SKM-1 treated with dmso at 0.1 percent for 144 hours (cell line): ENCODE measurements at regions not wholly inside any gene's neighbourhood (a gene's known extent, or its start where the extent isn't known, plus 50 kb on each side); places are given as distances from the start of the nearest gene placed in this dataset.

Experiments
- DNase-seq: peaks from one replicate; lab custom pipeline; 2025; ENCODE audit not compliant: unreplicated experiment; lab: John Stamatoyannopoulos, UW

DNA sequence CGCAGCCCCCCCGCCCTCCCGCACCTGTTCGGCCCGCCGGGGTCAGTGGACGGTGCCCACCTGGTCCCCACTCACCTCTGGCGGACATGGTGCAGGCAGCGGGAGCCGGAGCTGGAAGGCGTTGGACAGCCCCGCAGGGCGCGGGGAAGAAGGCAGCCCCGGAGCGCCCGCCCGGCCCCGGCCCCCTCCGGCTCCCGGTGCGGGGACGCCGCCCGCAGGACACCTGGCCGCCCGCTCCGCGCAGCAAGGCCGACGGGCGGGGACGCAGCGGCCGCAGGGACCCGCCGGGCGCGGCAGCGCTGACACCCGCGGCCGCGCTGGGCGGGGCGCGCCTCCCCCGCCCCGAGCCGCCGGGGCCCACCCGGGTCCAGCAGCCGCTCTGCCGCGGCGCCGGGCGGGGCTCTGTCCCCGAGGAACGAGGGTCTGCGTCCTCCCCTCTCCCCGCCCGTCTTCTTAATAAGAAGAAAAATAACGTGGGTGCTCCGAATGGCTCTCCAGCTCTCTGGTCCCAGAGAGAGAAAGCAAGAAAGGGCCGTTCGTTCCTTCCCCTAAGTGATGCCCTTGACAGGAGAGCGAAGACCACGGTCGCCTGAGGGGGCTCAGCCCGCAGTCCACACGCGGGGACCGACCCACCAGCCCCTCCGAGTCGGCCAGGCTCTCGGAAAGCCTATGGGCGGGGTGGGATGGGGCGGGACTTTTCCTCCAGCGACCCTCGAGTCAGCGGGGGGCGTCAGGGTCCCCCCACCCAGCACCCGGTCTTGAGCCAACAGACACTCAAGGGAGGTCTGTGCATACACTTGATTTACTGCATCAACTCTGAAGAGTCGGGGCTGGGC is 53.4 kb upstream of the FHIP2A start:
- no peak for DNase-seq

DNA sequence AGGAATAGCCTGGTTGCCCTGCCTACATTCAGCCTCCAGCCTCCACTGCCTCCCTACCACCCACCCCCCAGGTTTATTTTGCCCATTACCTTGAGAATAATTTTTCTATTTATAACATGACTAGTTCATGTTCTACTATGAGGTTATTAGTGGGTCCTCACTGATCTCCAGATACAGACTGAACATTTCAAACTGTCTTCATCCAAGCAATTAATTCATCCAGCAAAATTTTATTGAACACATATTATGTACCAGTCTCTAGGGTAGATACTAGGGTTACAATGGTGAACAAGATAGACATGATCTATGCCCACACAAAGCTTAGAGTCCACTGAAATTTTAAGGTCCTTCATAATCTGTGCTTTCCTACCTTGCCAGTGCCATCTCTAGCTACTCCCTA is 51.6 kb upstream of the FHIP2A start:
- no peak for DNase-seq

DNA sequence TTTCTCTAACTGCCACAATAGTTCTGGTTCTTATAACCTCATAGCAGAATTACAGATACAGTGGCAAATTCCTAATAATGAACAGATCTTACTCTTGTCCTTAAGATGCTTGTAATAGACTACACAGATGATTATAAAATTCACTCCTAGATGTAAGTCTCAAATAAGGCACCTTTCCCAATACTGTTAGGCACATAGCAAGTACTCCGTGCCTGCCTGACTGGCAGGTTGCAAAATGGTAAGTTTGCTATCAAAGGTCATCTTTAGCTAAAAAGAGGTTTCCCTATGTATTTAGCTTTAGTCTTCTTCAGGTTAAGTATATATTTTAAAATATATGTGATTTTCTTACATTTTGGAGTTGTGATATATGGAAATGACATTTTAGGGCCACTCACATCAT is 50.4 kb upstream of the FHIP2A start:
- DNase-seq = no peak

DNA sequence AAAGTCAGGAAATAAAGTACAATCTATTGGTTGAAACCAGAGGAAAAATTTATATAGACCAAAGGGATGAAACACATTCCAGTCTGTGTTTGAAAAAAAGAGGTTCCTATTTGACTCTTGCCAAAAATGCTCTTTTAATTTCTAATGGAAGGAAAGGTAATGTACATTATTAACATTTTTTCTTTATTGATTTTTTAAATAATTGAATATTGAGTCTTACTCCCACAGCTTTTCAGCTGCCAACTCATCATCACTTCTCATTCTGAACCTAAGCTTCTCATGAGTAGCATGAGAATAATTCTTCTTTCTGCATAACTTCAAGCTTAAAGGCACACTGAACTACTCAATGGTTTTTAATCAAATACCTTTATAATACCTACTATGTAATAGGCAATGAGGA is 49.8 kb upstream of the FHIP2A start:
- no peak for DNase-seq
